ENCODE measurements at regions not wholly inside any gene's neighbourhood (a gene's known extent, or its start where the extent isn't known, plus 50 kb on each side); places are given as distances from the start of the nearest gene placed in this dataset.
"Not testable (repeated sequence)": the region's sequence is repeated elsewhere in the genome, so short reads cannot be mapped to it uniquely, and the experiment has no call there.

- no peak for DNase-seq
These were observed 58.3 kb downstream of the C11orf87 start for GRCh38 chr11:109480251-109480650.

- no peak for DNase-seq
These were observed 64.1 kb downstream of the C11orf87 start for GRCh38 chr11:109486129-109486528.

DNA sequence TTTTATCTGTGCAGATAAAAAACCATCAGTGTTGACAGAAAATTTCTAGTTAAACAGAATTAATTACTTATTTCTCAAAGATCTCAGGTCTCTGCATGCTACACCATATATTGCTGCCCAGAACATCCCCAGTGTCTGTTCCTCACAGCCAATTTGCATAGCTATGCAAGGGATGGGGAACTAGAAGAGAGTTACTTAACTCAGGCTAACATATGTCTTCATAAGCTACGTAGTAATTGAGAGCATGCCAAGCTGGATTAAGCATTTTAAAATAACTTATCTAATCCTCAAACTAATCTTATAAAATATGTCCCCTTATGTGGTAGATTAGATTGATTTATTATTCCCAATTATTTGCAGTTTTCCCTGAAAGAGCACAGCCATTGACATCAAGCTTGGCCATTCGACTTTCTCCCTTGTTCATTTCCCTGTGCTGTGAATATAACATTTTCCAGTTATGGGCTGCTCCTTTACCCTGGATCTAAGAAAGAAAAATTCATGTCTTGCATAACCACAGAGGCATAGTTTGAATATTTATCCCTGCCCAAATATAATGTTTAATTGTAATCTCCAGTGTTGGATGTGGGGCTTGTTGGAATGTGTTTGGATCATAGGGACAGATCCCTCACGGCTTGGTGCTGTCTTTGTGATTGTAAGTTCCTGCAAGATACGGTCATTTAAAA is 69.1 kb downstream of the C11orf87 start:
- DNase-seq, result no peak

- no peak for DNase-seq
These were observed 84.1 kb downstream of the C11orf87 start for GRCh38 chr11:109506115-109506514.

- no peak for DNase-seq
These were observed 85.3 kb downstream of the C11orf87 start for GRCh38 chr11:109507331-109507730.

- no peak for DNase-seq
These were observed 86.0 kb downstream of the C11orf87 start for GRCh38 chr11:109507836-109508561.

- DNase-seq, result no peak
These were observed 87.0 kb downstream of the C11orf87 start for GRCh38 chr11:109508943-109509342.

DNA sequence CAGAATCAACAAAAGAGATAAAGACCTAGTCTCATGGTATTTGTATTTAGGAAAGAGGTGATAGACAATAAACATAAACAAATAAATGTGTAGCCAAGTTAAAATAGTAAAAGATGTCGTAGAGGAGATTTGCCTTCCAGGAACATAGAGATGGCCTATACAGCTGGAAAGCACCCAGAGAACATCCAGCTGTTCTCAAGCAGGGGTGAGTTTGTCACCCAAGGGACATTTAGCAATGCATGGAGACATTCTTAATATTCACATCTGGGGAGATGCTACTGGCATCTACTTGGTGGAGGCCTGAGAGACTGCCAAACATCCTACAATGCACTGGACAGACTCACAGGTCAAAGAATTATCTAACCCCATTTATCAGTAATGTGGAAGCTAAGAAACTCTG is 88.3 kb downstream of the C11orf87 start:
- DNase-seq, result no peak

GRCh38 chr11:109511598-109511997 is 89.6 kb downstream of the C11orf87 start:
- DNase-seq, result no peak

DNA sequence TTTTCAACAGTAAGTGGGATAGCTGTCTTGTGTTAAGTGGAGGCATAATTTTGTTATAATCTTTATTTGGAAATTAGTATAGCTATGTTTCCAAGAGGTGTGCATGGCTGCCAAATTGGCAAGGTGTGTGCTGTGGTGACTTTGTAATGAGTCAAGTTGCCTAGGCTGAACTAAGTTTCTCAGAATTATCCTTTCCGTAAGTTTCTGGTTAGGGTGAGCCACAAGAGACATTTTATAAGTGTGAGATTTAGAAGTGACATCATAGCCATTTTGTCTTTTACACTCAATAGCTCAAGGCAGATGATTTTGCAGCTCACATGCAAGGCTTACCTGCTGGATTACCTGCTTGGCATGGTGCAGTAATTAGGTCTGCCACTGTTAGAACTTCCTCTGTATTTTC is 90.3 kb downstream of the C11orf87 start:
- DNase-seq, result no peak

DNA sequence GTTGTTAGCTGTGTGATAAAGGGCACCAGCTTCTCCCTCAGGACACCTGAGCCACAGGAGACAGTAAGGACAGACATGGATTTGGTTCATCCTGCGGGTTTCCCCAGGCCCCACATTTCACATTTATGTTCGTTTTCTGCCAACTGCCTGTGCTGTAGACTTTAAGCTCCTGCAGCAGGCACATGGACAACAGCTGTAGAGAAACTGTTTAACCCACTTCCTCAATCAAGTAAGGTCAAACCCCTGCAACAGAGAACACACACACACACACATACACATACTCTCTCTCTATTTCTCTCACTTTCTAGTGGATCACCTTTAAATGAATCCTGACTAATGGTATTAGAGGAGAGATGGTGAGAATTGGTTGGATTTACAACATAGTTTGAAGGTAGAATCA is 90.7 kb downstream of the C11orf87 start:
- DNase-seq, result no peak

DNA sequence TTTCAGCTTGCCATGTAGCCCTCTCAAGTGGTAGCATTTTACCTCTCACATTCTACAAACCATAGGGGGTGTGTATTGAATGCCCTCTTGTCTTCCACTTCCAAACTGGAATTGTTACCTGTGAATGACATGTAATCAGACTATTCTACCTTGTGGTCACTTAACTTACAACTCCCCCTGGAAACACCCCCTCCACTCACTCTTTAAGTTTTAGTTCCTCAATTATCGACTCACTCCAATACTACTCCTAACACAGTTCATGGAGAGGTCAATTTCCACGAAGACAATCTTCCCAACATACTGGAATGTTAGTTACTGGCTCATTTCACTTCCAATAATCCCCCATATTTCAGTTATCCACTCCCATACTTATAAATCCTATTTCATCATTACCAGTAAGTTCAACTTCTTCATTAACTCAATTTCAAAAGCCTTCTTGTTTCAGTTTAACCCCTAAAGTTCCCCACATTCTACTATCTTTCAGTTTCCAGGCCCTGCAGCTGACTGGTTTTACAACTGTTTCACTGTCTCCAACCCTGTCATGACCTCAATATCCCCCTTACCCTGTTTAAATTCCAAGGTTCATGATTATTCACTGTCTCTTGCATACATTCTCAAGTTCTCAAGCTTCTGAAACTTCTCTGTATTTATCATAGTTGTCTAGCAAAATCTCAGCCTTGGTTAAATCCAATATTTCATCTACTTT is 92.5 kb downstream of the C11orf87 start:
- DNase-seq, result no peak

- no peak for DNase-seq
These were observed 97.3 kb downstream of the C11orf87 start for GRCh38 chr11:109519253-109519652.

DNA sequence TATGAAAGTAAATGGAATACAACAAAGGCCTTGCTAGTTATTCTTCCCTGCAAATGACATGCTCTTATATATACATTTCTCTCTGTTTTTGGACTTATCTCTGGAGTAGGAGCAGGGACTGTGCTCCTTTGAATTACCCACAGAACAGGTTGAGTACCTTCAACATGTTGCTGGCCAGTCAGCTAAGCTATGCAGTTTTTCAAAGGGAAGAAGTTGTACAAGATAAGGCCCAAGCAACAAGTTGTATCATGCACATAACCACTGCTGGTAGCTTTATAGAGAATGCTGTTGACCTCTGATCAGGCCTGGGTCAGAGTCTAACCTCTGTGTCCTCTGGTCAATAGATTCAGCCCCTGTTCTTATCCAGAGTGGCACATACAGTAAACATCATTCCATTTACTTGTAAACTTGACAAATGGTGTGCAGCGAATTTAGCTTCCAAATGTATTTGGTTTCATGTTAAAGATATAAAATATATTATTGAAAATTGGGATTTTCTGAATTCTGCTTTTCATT is 99.6 kb downstream of the C11orf87 start:
- DNase-seq, result no peak

DNA sequence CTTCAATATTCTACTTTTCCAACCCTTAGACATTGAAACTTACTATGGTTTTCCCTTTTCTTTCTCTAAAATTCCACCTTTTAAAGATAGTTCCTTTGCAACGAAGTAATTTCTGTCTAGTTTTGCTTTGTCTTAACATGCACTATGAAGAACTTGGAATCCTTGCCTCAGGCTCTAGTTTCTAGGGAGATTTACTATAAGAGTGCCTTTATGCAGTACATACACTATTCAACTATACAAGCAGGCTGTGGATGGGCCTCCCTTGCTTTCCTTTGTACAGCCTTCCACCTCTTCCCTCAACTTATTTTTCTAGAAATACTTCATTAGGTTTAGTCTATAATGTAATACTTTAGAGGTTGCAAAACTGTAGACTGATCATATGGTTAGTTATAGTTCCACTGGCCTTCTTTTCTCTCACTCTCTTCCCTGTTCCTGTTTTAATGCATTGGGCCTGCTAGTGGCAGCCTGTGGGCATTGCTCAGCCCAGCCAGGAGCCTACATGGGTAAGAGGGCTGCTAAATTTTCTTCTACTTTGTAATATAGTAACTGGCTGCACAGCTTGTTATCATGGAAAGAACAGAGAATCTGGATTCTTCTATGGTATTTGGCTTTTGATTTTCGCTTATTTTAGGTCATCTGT is 100.2 kb downstream of the C11orf87 start:
- DNase-seq, result no peak

DNA sequence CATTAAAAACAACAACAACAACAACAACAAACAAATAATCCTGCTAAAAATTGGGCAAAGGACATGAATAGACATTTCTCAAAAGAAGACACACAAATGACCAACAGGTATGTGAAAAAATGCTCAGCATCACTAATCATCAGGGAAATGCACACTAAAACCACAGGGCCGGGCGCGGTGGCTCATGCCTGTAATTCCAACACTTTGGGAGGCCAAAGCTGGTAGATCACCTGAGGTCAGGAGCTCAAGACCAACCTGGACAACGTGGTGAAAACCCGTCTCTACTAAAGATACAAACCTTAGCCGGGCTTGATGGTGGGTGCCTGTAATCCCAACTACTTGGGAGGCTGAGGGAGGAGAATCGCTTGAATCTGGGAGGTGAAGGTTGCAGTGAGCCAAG is 103.6 kb downstream of the C11orf87 start:
- not testable (repeated sequence) for DNase-seq

DNA sequence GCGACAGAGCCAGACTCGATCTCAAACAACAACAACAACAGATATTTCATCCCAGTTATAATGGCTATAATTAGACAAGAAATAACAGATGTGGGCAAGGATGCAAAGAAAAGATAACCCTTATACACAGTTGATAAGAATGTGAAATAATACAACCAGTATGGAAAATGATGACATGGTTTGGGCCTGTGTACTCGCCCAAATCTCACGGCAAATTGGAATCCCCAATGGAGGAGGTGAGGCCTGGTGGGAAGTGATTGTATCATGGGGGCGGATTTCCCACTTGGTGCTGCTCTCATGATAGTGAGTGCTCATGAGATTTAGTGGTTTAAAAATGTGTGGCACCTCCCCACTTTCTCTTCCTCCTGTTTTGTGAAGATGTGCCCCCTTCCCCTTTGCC is 104.1 kb downstream of the C11orf87 start:
- DNase-seq, result no peak

GRCh38 chr11:109526931-109527330 is 104.9 kb downstream of the C11orf87 start:
- DNase-seq, result no peak

DNA sequence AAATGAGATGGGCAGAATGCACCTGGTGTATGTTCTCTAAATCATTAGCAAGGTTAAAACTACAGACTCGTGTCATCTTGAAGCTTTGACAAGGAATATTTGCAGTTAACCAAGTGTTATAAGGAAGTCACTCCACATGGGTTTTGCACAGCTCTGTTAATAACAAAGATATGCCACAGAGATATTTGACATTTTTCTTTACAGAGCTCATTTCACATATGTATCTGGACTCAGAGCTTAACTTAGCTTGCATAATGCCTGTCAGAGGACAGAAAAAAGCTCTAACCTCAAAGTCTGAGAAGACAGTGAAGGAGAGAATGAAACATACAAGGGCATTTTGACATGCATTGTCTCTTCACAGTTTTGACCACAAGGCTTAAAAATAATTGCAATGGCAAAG is 105.5 kb downstream of the C11orf87 start:
- no peak for DNase-seq

DNA sequence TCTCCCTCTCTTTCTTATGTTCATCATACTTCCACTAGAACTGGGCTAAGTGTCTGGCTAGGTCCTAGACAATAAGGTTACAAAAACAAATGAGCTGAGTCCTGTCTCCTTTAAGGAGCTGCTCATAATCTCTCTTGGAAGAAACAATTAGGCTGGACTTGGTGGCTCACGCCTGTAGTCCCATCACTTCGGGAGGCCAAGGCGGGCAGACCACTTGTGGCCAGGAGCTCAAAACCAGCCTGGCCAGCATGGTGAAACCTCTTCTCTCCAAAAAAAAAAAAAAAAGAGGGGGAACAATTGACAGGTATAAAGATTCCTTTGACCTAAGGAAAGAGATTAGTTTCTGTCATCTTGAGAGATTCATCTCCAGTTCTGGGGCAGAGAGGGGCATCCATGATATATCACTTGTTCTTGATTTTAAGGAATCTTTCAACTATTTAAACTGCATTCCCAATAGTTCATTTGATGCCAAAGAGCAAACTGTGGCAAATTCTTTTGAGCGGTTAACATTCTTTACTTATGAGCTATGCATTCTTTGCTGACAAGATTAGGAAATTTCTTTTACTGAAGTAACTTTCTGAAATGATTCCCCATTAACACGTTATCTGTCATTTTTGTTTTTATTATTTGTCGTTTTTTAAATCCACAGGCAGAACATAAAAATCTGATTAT is 125.5 kb downstream of the C11orf87 start:
- no peak for DNase-seq

DNA sequence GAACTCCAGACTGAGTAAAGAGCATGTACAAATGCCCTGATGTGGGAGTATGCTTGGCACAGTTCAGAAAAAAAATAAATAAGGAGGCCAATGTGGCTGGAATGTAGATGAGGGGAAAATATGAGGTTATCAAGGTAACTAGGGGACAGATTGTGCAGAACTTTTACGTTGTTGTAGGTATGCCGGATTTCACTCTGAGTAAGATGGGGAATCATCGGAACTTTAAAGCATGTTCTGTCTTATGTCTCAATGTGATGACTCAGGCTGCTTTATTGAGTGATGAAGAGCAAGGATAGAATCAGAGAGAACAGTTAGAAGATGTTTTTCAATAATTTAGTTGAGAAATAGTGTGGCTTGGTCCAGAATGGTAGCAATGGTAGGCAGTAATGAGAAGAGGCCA is 130.4 kb downstream of the C11orf87 start:
- DNase-seq, result no peak

GRCh38 chr11:109553284-109553683 is 131.3 kb downstream of the C11orf87 start:
- DNase-seq, result no peak

DNA sequence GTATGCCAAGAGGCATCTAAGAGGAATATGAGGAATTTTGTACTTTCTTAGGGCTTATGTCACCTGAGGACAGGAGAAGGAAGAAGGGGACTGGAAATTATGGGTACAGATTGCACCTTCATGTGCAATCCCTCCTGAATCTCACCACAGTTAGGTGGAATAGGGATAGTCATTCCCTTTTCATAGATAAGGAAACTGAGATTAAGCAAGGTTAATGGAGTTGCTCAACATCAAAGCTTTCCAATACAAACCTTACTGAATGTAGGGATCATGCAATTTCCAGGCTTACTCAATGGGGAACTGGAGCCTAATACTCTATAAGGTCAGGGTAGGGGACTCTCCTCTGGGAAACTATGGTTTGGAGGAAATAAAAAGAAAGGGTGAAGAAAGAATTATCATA is 133.0 kb downstream of the C11orf87 start:
- DNase-seq, result no peak

Measured in activated CD4-positive, alpha-beta T cell treated with anti-CD3 and anti-CD28 coated beads, Interleukin-2, amount 50 U/mL, for 16 hours (primary cell).